GM12878 (cell line): ENCODE measurements at regions not wholly inside any gene's neighbourhood (a gene's known extent, or its start where the extent isn't known, plus 50 kb on each side); places are given as distances from the start of the nearest gene placed in this dataset.

Source experiments
- ATAC-seq: fragments of 200-7000 bp; cut with Tn5 transposase; 3 replicates; pipeline ENCODE4 v1.9.1; 2020; ENCODE audit warnings: mild to moderate bottlenecking, moderate library complexity
- BruUV-seq: library from RNA; stranded (reverse); fragments of 400-500 nt; replicated peaks from 2 replicates; lab custom pipeline; 2021; lab: Mats Ljungman, UMichigan
- CTCF ChIA-PET: fragments of 300-600 bp; sonication (Branson Sonifier 250); formaldehyde crosslinking; extraction: SDS; loops from one replicate; lab custom pipeline; 2021; ENCODE audit warnings: inconsistent platforms; lab: Yijun Ruan, JAX
- POLR2A ChIA-PET: fragments of 350-600 bp; formaldehyde crosslinking; extraction: SDS; loops from one replicate; lab custom pipeline; 2021; ENCODE audit warnings: inconsistent platforms; lab: Charles Lee
- RAD21 ChIA-PET: fragments of 300-600 bp; sonication (Branson Sonifier 250); formaldehyde crosslinking; loops from one replicate; lab custom pipeline; 2023; ENCODE audit warnings: antibody characterized with exemption; ENCODE audit not compliant: unreplicated experiment; lab: Charles Lee
- SMC1A ChIA-PET: fragments of 300-600 bp; sonication (Branson Sonifier 250); formaldehyde crosslinking; loops from one replicate; lab custom pipeline; 2023; ENCODE audit not compliant: unreplicated experiment, uncharacterized antibody; lab: Charles Lee
- DNase-seq: peaks from one replicate; pipeline ENCODE4 v3.0.0-alpha.2; 2011; ENCODE audit warnings: low read depth, low spot score
- FAIRE-seq: peaks from 3 replicates; lab custom pipeline; 2011; peaks lifted over from hg19 to GRCh38; lab: Jason Lieb, UNC
- H2AFZ ChIP-seq: 2 replicates; pipeline ENCODE4 v1.6.0; 2011; ENCODE audit warnings: low read depth, low read length, control low read depth; ENCODE audit not compliant: control insufficient read depth
- H3K27ac ChIP-seq: 2 replicates; pipeline ENCODE4 v1.5.1; 2011; ENCODE audit warnings: control low read depth; ENCODE audit not compliant: control insufficient read depth, insufficient read depth
- H3K27me3 ChIP-seq, 2 experiments: replicated peaks in 1 of 2; 2 replicates each; pipeline versions ENCODE4 v1.6.0 to v1.6.1; 2011; ENCODE audit warnings: low read length in 1 of 2; ENCODE audit not compliant: control insufficient read depth in 2 of 2, insufficient read depth in 2 of 2
- H3K36me3 ChIP-seq, 2 experiments: 2 replicates each; pipeline ENCODE4 v1.5.1; 2011; ENCODE audit warnings: low read length in 1 of 2; ENCODE audit not compliant: control insufficient read depth in 2 of 2, insufficient read depth in 2 of 2
- H3K4me1 ChIP-seq: 2 replicates; pipeline ENCODE4 v1.6.1; 2011; ENCODE audit warnings: mild to moderate bottlenecking, low read length, moderate library complexity, mixed read lengths; ENCODE audit not compliant: control insufficient read depth, insufficient read depth
- H3K4me2 ChIP-seq: 2 replicates; pipeline ENCODE4 v1.6.0; 2011; ENCODE audit warnings: control low read depth; ENCODE audit not compliant: control insufficient read depth, insufficient read depth
- H3K4me3 ChIP-seq: fragments of 200-600 bp; sonication (generic); 2 replicates; pipeline ENCODE4 v1.5.1; 2016
- H3K79me2 ChIP-seq: 2 replicates; pipeline ENCODE4 v1.6.0; 2011; ENCODE audit warnings: low read length; ENCODE audit not compliant: control insufficient read depth, insufficient read depth
- H3K9ac ChIP-seq: 2 replicates; pipeline ENCODE4 v1.8.0; 2011; ENCODE audit warnings: low read length, control low read depth, mixed read lengths; ENCODE audit not compliant: control insufficient read depth, insufficient read depth
- H3K9me3 ChIP-seq: replicated peaks from 3 replicates; pipeline ENCODE4 v1.5.1; 2011; ENCODE audit warnings: mild to moderate bottlenecking, low read length; ENCODE audit not compliant: control insufficient read depth, insufficient read depth
- H4K20me1 ChIP-seq: 2 replicates; pipeline ENCODE4 v1.6.0; 2011; ENCODE audit not compliant: control insufficient read depth, insufficient read depth
- BMI1 ChIP-seq: fragments of 450-650 bp; IDR thresholded peaks from 2 replicates; pipeline ENCODE4 v1.6.1; 2016; ENCODE audit warnings: mild to moderate bottlenecking, moderate library complexity, borderline replicate concordance
- CHD2 ChIP-seq: IDR thresholded peaks from 2 replicates; pipeline ENCODE4 v1.6.1; 2011; ENCODE audit warnings: low read depth, low read length, improper control_type of control experiment, borderline replicate concordance
- EP300 ChIP-seq, 2 experiments: fragments of 150-350 bp in 1 of 2; IDR thresholded peaks; 2 replicates each; pipeline ENCODE4 v1.6.1; 2011 to 2012; ENCODE audit warnings: low read depth in 2 of 2, low read length in 2 of 2, borderline replicate concordance in 1 of 2, improper control_type of control experiment in 1 of 2, inconsistent platforms in 1 of 2; ENCODE audit not compliant: control insufficient read depth in 1 of 2
- JUNB ChIP-seq: IDR thresholded peaks from 2 replicates; pipeline ENCODE4 v1.6.1; 2016; ENCODE audit warnings: antibody characterized with exemption, mild to moderate bottlenecking
- LARP7 ChIP-seq: fragments of 450-650 bp; IDR thresholded peaks from 2 replicates; pipeline ENCODE4 v1.6.1; 2017; ENCODE audit warnings: mild to moderate bottlenecking
- MEF2B ChIP-seq: fragments of 450-650 bp; IDR thresholded peaks from 2 replicates; pipeline ENCODE4 v1.6.1; 2018; ENCODE audit warnings: mild to moderate bottlenecking, moderate library complexity; ENCODE audit not compliant: partially characterized antibody, poor library complexity, severe bottlenecking
- MTA2 ChIP-seq: fragments of 450-650 bp; IDR thresholded peaks from 2 replicates; pipeline ENCODE4 v1.6.1; 2016; ENCODE audit warnings: low read depth, mild to moderate bottlenecking, moderate library complexity
- NR2C1 ChIP-seq: fragments of 450-650 bp; IDR thresholded peaks from 2 replicates; pipeline ENCODE4 v1.6.1; 2017; ENCODE audit warnings: antibody characterized with exemption, mild to moderate bottlenecking, moderate library complexity
- PRDM15 ChIP-seq: fragments of 450-650 bp; formaldehyde crosslinking; IDR thresholded peaks from 2 replicates; pipeline ENCODE4 v1.4.0; 2020; ENCODE audit warnings: mild to moderate bottlenecking, moderate library complexity
- RCOR1 ChIP-seq: conservative IDR thresholded peaks from 2 replicates; pipeline ENCODE4 v1.6.1; 2012; ENCODE audit warnings: low read depth, low read length, improper control_type of control experiment
- RFX5 ChIP-seq: IDR thresholded peaks from 2 replicates; pipeline ENCODE4 v1.6.1; 2011; ENCODE audit warnings: low read depth, low read length, improper control_type of control experiment
- STAT3 ChIP-seq: IDR thresholded peaks from 2 replicates; pipeline ENCODE4 v1.6.1; 2011; ENCODE audit warnings: low read depth, low read length, improper control_type of control experiment
- TBL1XR1 ChIP-seq: IDR thresholded peaks from 2 replicates; pipeline ENCODE4 v1.6.1; 2012; ENCODE audit warnings: low read depth, low read length, improper control_type of control experiment
- WGBS: methylation state at CpG from one replicate; pipeline ENCODE4 v1.1.6; 2016; ENCODE audit warnings: low lambda C conversion rate; ENCODE audit not compliant: insufficient replicate concordance, insufficient coverage; ENCODE audit errors: missing lambda C conversion rate; 5-methylcytosine and 5-hydroxymethylcytosine counted together
- in situ Hi-C: fragments of 300-500 bp; cut with MboI; formaldehyde crosslinking; loops from 9 replicates; pipeline ENCODE4 v1.14.3; 2018; ENCODE audit warnings: mixed read lengths
- intact Hi-C: fragments of 100-400 bp; cut with micrococcal nuclease; formaldehyde crosslinking; loops from one replicate; pipeline ENCODE4 v1.14.2; 2022; ENCODE audit not compliant: unreplicated experiment

GRCh38 chr14:44775248-44775647 lies 186.5 kb downstream of the KLHL28 start:
- in situ Hi-C loops = no loop called here
- ChIA-PET RAD21 (no interaction called here), SMC1A (no interaction called here), CTCF (no interaction called here)
- BruUV-seq = no TSS peak
- Histone ChIP-seq H3K27ac (no peak overlapping the region), H4K20me1 (no peaks in the 10 kb centered on the region), H3K4me3 (no peak overlapping the region), H3K27me3 (no peaks in the 10 kb centered on the region), H2AFZ (no peak overlapping the region), H3K9ac (no peak overlapping the region), H3K9me3 (no peaks in the 10 kb centered on the region), H3K4me2 (no peak overlapping the region)
- no peak for ATAC-seq
- TF ChIP-seq RFX5 = no peak
- TF ChIP-seq EP300 (IDR thresholded peaks at IDR 0.05; ENCODE audit: borderline replicate concordance in 1 of 2, control insufficient read depth in 1 of 2, low read depth in 2 of 2, low read length in 2 of 2) = no peak
- no peak for TF ChIP-seq NR2C1
- no peak for TF ChIP-seq LARP7
- no peak for TF ChIP-seq MEF2B
- TF ChIP-seq RCOR1 = no peak
- TF ChIP-seq, all 136 proteins: peak for 0
- no peak for DNase-seq
- POLR2A ChIA-PET = no interaction called here
- Histone ChIP-seq H3K79me2 (no peaks in the 10 kb centered on the region), H3K4me1 (no peaks in the 10 kb centered on the region), H3K36me3 (no peaks in the 10 kb centered on the region)
- intact Hi-C loops = no loop called here
- WGBS = 19% methylated on average over 3 of the region's 3 CpGs
- no peak for FAIRE-seq

DNA sequence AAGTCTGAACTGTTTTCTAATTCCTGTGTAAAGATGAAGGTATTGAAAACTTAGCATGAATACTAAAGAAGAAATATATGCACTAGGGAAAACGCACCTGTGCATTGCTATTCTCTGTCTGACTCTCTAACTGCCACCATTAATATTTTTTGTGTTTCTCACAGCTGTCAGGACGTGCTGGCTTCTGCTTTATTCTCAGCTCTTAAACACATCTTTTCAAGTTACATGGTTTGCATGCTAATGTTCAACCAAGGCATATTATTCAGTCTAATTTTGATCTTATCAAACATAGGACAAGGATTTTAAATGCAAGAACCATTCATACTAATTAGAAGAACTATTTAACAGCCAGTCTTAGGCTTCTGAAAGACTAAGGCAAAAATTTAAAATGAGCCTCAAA lies 187.4 kb downstream of the KLHL28 start:
- CTCF ChIA-PET = no interaction called here
- TF ChIP-seq CHD2 (no peak), PRDM15 (CRISPR knock-in tag) (no peak), JUNB (no peak), LARP7 (no peak), MTA2 (no peak), STAT3 (no peak), TBL1XR1 (no peak), BMI1 (no peak)
- TF ChIP-seq, all 136 proteins: peak for 0
- WGBS = 0% methylated on average over 2 of the region's 2 CpGs
- Histone ChIP-seq H2AFZ (no peak overlapping the region), H3K4me1 (no peaks in the 10 kb centered on the region), H3K9ac (no peak overlapping the region), H4K20me1 (no peaks in the 10 kb centered on the region), H3K4me3 (no peak overlapping the region), H3K9me3 (no peaks in the 10 kb centered on the region), H3K36me3 (no peaks in the 10 kb centered on the region), H3K79me2 (no peaks in the 10 kb centered on the region), H3K27ac (no peak overlapping the region), H3K27me3 (no peaks in the 10 kb centered on the region), H3K4me2 (no peak overlapping the region)
- in situ Hi-C loops = no loop called here
- FAIRE-seq (no peak), ATAC-seq (no peak), DNase-seq (no peak)
- ChIA-PET POLR2A (no interaction called here), SMC1A (no interaction called here), RAD21 (no interaction called here)
- no TSS peak for BruUV-seq
- intact Hi-C loops = no loop called here
